Neuronal stem cell (in vitro differentiated cells): ENCODE measurements at regions not wholly inside any gene's neighbourhood (a gene's known extent, or its start where the extent isn't known, plus 50 kb on each side); places are given as distances from the start of the nearest gene placed in this dataset.

Experiments used
- DNase-seq: peaks from one replicate; pipeline ENCODE4 v3.0.0-alpha.2; 2013; ENCODE audit warnings: low spot score
- H2AFZ ChIP-seq: one replicate; pipeline ENCODE4 v1.6.1; 2013; ENCODE audit warnings: mild to moderate bottlenecking, low read length, inconsistent platforms
- H2AK5ac ChIP-seq: 2 replicates; pipeline ENCODE4 v1.6.1; 2013; ENCODE audit warnings: low read depth, mild to moderate bottlenecking, inconsistent platforms, low read length, moderate library complexity, mixed read lengths
- H2BK120ac ChIP-seq: 2 replicates; pipeline ENCODE4 v1.6.1; 2013; ENCODE audit warnings: low read depth, mild to moderate bottlenecking, inconsistent platforms, low read length, moderate library complexity, mixed read lengths
- H2BK12ac ChIP-seq: one replicate; pipeline ENCODE4 v1.6.1; 2013; ENCODE audit warnings: low read length, inconsistent platforms
- H2BK15ac ChIP-seq: 2 replicates; pipeline ENCODE4 v1.6.1; 2013; ENCODE audit warnings: mild to moderate bottlenecking, low read length, inconsistent platforms, mixed read lengths
- H2BK5ac ChIP-seq: one replicate; pipeline ENCODE4 v1.6.1; 2013; ENCODE audit warnings: inconsistent platforms, mild to moderate bottlenecking, low read length, moderate library complexity
- H3K14ac ChIP-seq: one replicate; pipeline ENCODE4 v1.6.1; 2013; ENCODE audit warnings: low read length, inconsistent platforms
- H3K18ac ChIP-seq: 2 replicates; pipeline ENCODE4 v1.6.1; 2013; ENCODE audit warnings: low read length, inconsistent platforms
- H3K23ac ChIP-seq: 2 replicates; pipeline ENCODE4 v1.6.1; 2013; ENCODE audit warnings: low read depth, mild to moderate bottlenecking, mixed read lengths, low read length, inconsistent platforms; ENCODE audit not compliant: poor library complexity
- H3K27ac ChIP-seq: replicated peaks from 3 replicates; pipeline ENCODE4 v1.5.1; 2013; ENCODE audit warnings: low read length, inconsistent platforms
- H3K27me3 ChIP-seq, 3 experiments: 2 replicates each; pipeline ENCODE4 v1.6.1; 2013; ENCODE audit warnings: low read length in 3 of 3, mild to moderate bottlenecking in 2 of 3, inconsistent platforms in 1 of 3, low read depth in 1 of 3, mixed read lengths in 1 of 3, moderate library complexity in 1 of 3; ENCODE audit not compliant: control insufficient read depth in 3 of 3, insufficient read depth in 3 of 3
- H3K36me3 ChIP-seq, 2 donors: replicated peaks in 1 of 2; 2 replicates each; pipeline ENCODE4 v1.6.1; 2013; ENCODE audit warnings: low read length in 2 of 2; ENCODE audit not compliant: control insufficient read depth in 2 of 2, insufficient read depth in 2 of 2
- H3K4ac ChIP-seq: 2 replicates; pipeline ENCODE4 v1.6.1; 2013; ENCODE audit warnings: inconsistent platforms, mild to moderate bottlenecking, low read length, moderate library complexity
- H3K4me1 ChIP-seq, 2 donors: 1 replicate in 1 of 2; 2 replicates in 1 of 2; pipeline ENCODE4 v1.6.1; 2013; ENCODE audit warnings: low read length in 2 of 2, low read depth in 1 of 2; ENCODE audit not compliant: control insufficient read depth in 2 of 2, insufficient read depth in 1 of 2
- H3K4me2 ChIP-seq: one replicate; pipeline ENCODE4 v1.6.1; 2013; ENCODE audit warnings: mild to moderate bottlenecking, low read length, inconsistent platforms; ENCODE audit not compliant: insufficient read depth, poor library complexity, severe bottlenecking
- H3K4me3 ChIP-seq, 2 donors: 2 replicates each; pipeline ENCODE4 v1.5.1; 2013; ENCODE audit warnings: low read length in 2 of 2, mild to moderate bottlenecking in 2 of 2, inconsistent platforms in 1 of 2, moderate library complexity in 1 of 2
- H3K79me1 ChIP-seq: one replicate; pipeline ENCODE4 v1.6.1; 2013; ENCODE audit warnings: low read depth, mild to moderate bottlenecking, inconsistent platforms, low read length, moderate library complexity
- H3K9ac ChIP-seq: one replicate; pipeline ENCODE4 v1.6.1; 2013; ENCODE audit warnings: mild to moderate bottlenecking, low read depth, low read length, inconsistent platforms; ENCODE audit not compliant: poor library complexity
- H3K9me3 ChIP-seq, 2 donors: replicated peaks in 1 of 2; 2 replicates each; pipeline versions ENCODE3 to v1.6.1; 2013; ENCODE audit warnings: low read length in 2 of 2, mild to moderate bottlenecking in 2 of 2, inconsistent platforms in 1 of 2, low read depth in 1 of 2, mixed read lengths in 1 of 2, moderate library complexity in 1 of 2; ENCODE audit not compliant: control insufficient read depth in 2 of 2, insufficient read depth in 1 of 2
- H4K8ac ChIP-seq: one replicate; pipeline ENCODE4 v1.6.1; 2013; ENCODE audit warnings: low read depth, mild to moderate bottlenecking, inconsistent platforms, low read length, moderate library complexity
- H4K91ac ChIP-seq: one replicate; pipeline ENCODE4 v1.6.1; 2013; ENCODE audit warnings: low read length, low read depth, mild to moderate bottlenecking, inconsistent platforms; ENCODE audit not compliant: poor library complexity
- WGBS, 2 donors: extraction: QIAGEN DNeasy Blood & Tissue Kit; methylation state at CpG; one replicate each; pipeline ENCODE4 v1.1.7; 2013; ENCODE audit warnings: missing lambda C conversion rate in 2 of 2, mixed read lengths in 1 of 2; ENCODE audit not compliant: insufficient read length in 2 of 2, insufficient replicate concordance in 1 of 2; ENCODE audit errors: extremely low coverage in 2 of 2; 5-methylcytosine and 5-hydroxymethylcytosine counted together

- no peak overlapping the region for H3K4ac ChIP-seq
- H3K9ac ChIP-seq: no peak overlapping the region
- H2BK5ac ChIP-seq: no peak overlapping the region
- no peak overlapping the region for H4K8ac ChIP-seq
- no peaks in the 10 kb centered on the region for H3K4me1 ChIP-seq
- H2AK5ac ChIP-seq: no peak overlapping the region
- H3K9me3 ChIP-seq: no peaks in the 10 kb centered on the region
- no peak for DNase-seq
- no peak overlapping the region for H3K14ac ChIP-seq
- no peak overlapping the region for H4K91ac ChIP-seq
- H3K79me1 ChIP-seq: no peaks in the 10 kb centered on the region
- H3K18ac ChIP-seq: no peak overlapping the region
- H3K4me3 ChIP-seq: no peak overlapping the region
- H2BK12ac ChIP-seq: no peak overlapping the region
- H3K23ac ChIP-seq: no peak overlapping the region
- H2BK120ac ChIP-seq: no peak overlapping the region
- no peak overlapping the region for H2BK15ac ChIP-seq
- no peaks in the 10 kb centered on the region for H3K36me3 ChIP-seq
- no peak overlapping the region for H2AFZ ChIP-seq
- no peak overlapping the region for H3K4me2 ChIP-seq
- no peaks in the 10 kb centered on the region for H3K27me3 ChIP-seq
- H3K27ac ChIP-seq: no peak overlapping the region
Observed at GRCh38 chr4:22978656-22979055, 285.9 kb downstream of the GBA3 start.

- H3K23ac ChIP-seq: no peak overlapping the region
- no peak overlapping the region for H2BK15ac ChIP-seq
- no peak overlapping the region for H3K9ac ChIP-seq
- no peaks in the 10 kb centered on the region for H3K36me3 ChIP-seq
- H3K18ac ChIP-seq: no peak overlapping the region
- H3K14ac ChIP-seq: no peak overlapping the region
- H3K27me3 ChIP-seq: no peaks in the 10 kb centered on the region
- no peak overlapping the region for H2BK120ac ChIP-seq
- H2BK5ac ChIP-seq: no peak overlapping the region
- H2BK12ac ChIP-seq: no peak overlapping the region
- no peak overlapping the region for H3K4me2 ChIP-seq
- no peak overlapping the region for H2AK5ac ChIP-seq
- H3K27ac ChIP-seq: no peak overlapping the region
- no CpG with 5 or more reads among the region's 1 CpG for WGBS, 2 donors
- peaks cover 0 to 4% of the 10 kb centered on the region in 2 donors for H3K4me1 ChIP-seq
- no peak overlapping the region for H3K4ac ChIP-seq
- H3K4me3 ChIP-seq: no peak overlapping the region
- H2AFZ ChIP-seq: no peak overlapping the region
- DNase-seq: no peak
- no peaks in the 10 kb centered on the region for H3K79me1 ChIP-seq
- no peak overlapping the region for H4K91ac ChIP-seq
- H3K9me3 ChIP-seq: peaks cover 0 to 3% of the 10 kb centered on the region in 2 donors
- no peak overlapping the region for H4K8ac ChIP-seq
Observed at GRCh38 chr4:22970665-22971064, 277.9 kb downstream of the GBA3 start.

GRCh38 chr4:22969287-22969896 is 276.7 kb downstream of the GBA3 start:
- no peak overlapping the region for H3K4me3 ChIP-seq

GRCh38 chr4:22962295-22962694 is 269.6 kb downstream of the GBA3 start:
- H3K4me1 ChIP-seq: no peaks in the 10 kb centered on the region
- H3K27me3 ChIP-seq: no peaks in the 10 kb centered on the region
- H3K23ac ChIP-seq: no peak overlapping the region
- H2BK120ac ChIP-seq: no peak overlapping the region
- H3K4me3 ChIP-seq: no peak overlapping the region
- no peaks in the 10 kb centered on the region for H3K36me3 ChIP-seq
- H4K91ac ChIP-seq: no peak overlapping the region
- no peak overlapping the region for H3K18ac ChIP-seq
- H3K79me1 ChIP-seq: no peaks in the 10 kb centered on the region
- no peak overlapping the region for H3K9ac ChIP-seq
- no peak overlapping the region for H2AK5ac ChIP-seq
- no peak overlapping the region for H4K8ac ChIP-seq
- H2BK5ac ChIP-seq: no peak overlapping the region
- no peak overlapping the region for H3K4ac ChIP-seq
- H3K4me2 ChIP-seq: no peak overlapping the region
- WGBS, 2 donors: no CpG with 5 or more reads among the region's 4 CpGs
- no peak overlapping the region for H2BK15ac ChIP-seq
- no peak overlapping the region for H3K27ac ChIP-seq
- no peak overlapping the region for H2AFZ ChIP-seq
- H3K9me3 ChIP-seq: no peaks in the 10 kb centered on the region
- H3K14ac ChIP-seq: no peak overlapping the region
- H2BK12ac ChIP-seq: no peak overlapping the region
- no peak for DNase-seq

More at GRCh38 chr4:22969287-22969896, 276.7 kb downstream of the GBA3 start:
- Histone ChIP-seq H2AK5ac (no peak overlapping the region), H3K9ac (no peak overlapping the region), H2BK120ac (no peak overlapping the region), H3K4me2 (peak overlapping the region; percentile 25), H3K14ac (no peak overlapping the region), H2BK12ac (no peak overlapping the region), H3K36me3 (no peaks in the 10 kb centered on the region), H2AFZ (no peak overlapping the region), H3K4me1 (peaks cover 0 to 4% of the 10 kb centered on the region in 2 donors), H3K23ac (no peak overlapping the region), H3K27me3 (no peaks in the 10 kb centered on the region), H2BK15ac (no peak overlapping the region), H3K4ac (no peak overlapping the region), H4K91ac (no peak overlapping the region), H2BK5ac (no peak overlapping the region), H3K9me3 (peaks cover 0 to 3% of the 10 kb centered on the region in 2 donors), H3K27ac (no peak overlapping the region), H3K79me1 (no peaks in the 10 kb centered on the region), H4K8ac (no peak overlapping the region), H3K18ac (no peak overlapping the region)
- WGBS, 2 donors: no CpG with 5 or more reads among the region's 4 CpGs
- peak; percentile 9 for DNase-seq
